GM21723 (cell line): ENCODE measurements at regions not wholly inside any gene's neighbourhood (a gene's known extent, or its start where the extent isn't known, plus 50 kb on each side); places are given as distances from the start of the nearest gene placed in this dataset.
A peak's percentile ranks its signal among the peaks of the same experiment; 100 is the strongest.

Source experiments
- ATAC-seq: cut with Tn5 transposase; IDR thresholded peaks from one replicate; pipeline ENCODE4 v1.9.1; 2021; ENCODE audit warnings: mild to moderate bottlenecking, moderate library complexity; ENCODE audit not compliant: unreplicated experiment

DNA sequence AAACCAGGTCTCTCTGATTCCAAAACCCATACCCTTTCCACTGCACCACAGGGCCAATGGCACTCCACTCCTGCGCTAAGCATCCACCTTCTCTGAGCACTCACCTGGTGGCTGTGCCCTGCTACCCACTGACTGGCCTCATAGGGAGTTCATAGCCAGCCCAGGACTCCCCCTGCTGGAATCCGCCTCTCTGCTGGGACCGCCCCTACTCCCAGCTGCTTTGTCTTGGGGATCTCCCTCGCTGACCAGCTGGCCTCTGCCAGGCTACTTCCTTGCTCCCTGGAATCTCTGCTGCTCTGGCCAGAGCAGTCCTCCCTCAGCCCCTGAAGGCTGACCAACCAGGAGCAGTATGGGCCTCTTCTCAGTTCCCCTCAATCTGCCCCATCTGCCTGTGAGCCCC is 129.7 kb downstream of the FAXC start:
- ATAC-seq: peak; percentile 96

DNA sequence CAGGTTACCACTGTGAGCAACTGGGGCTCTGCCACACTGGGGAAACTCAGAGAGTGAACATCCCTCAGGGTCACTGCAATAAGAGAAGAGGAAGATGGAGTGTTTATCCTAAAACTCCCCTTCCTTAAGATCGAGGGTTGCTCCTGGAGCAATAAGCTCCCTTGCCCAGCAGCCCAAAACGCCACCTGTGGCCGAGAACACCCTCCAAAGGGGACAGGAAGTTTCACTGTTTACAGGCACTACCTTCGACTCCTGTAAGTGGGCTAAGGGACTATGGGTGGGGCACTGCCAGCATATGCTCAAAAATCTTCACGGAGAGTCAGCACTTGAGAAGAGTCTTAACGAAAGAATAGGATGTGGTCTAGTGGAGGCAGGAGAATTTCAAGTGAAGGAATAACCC is 132.5 kb downstream of the FAXC start:
- ATAC-seq: no peak

DNA sequence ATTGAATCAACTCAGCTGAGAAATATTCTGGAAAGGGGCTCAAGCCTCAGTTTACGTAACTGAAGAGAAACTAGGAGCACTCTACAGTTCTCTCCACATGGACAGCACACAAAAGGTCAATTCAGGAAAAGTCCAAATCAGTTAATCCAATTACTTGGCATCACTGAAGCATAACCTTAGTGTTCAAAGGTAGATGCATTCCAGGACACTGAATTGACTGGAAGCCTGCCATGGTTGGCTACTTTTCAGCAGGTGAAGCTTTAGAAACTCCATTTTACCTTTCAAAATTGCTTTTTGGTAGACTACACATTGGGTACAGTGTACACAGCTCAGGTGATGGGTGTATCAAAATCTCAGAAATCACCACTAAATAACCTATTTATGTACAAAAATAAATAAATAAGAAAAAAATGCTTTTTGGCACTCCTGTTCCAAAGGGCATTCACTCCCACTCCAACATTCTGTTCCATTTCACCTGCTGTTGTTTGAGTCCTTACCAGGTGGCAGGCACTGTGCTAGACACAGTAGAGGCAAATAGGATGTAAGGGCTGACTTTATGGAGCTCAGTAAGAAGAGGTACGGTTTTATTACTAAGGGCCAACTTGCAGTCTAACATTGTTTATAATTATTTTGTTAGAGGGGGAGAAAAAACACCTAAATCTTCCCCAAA is 153.4 kb downstream of the FAXC start:
- ATAC-seq: no peak

DNA sequence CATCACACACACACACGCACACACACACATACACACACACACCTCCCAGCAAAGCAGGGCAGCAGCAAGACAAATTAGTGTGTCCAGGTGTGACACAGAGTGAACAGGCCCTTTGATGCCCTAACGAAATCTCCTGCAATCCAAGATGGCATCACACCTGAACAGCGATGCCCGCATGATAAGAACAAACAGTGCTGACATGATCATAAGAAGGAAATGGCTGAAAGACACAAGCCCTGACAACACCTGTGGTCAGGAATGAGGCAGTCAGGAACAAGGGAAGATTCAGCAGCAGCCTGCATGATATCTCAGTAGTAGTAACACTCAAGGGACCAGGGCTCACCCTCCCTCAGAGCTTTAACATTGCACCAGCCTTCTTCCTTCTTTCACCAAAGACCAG is 156.9 kb downstream of the FAXC start:
- no peak for ATAC-seq

DNA sequence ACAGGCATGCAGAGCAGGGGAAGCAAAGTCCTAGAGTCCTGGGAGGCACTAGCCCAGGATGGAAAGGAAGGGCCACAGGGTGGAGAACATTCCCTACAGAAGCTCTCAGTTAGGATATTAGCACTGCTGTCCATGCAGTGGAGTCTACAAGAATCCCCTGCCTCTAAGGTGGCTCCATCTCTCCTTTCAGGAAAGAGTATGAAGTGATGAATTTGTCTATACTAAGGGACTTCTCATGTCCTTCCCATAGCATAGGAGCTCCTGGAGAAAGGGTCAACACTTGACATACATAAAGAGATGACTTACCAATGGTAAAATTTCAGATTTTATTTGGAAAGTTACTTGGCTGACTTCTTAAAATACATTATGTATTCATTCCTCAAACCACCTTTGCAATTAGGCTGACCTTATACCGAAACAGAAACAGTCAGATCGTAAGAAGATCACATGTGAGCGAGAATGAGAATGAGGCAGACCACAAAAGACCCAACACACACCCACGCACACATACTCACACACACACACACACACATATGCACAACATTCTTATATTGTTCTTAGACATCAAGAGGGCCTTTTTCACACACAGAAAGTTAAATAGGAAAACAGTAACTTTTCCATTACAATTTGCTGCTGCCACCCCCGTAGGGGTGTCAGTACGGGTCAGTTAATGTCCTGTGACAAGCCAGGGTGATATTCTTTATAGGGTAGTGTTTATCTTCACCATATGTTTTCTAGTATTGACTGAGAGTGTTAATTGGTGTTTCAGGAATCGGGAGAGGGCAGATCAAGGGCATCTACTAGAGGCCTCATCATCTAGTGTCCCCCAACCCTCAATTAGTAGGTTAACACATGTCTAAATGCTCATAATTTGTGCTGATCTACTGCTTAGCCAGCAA is 159.4 kb downstream of the FAXC start:
- ATAC-seq: peak; percentile 98

DNA sequence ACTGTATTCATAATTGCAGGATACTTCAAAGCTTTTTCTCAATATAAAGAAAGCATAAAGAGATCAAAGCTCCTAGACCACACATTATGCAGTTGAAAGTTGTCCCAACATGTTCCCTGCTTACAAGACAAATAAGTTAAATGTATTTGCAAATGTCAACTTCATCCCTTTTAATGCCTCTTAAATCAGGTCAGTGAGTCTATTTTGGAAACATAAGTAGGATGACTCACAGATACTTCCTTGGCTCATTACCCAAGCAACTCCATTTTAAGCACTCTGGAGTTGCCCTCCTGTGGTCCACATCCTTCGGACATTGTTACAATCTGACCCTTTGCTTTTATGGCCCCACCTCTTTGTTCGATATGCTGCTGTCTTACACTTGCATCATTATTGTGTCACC is 162.0 kb downstream of the FAXC start:
- no peak for ATAC-seq

DNA sequence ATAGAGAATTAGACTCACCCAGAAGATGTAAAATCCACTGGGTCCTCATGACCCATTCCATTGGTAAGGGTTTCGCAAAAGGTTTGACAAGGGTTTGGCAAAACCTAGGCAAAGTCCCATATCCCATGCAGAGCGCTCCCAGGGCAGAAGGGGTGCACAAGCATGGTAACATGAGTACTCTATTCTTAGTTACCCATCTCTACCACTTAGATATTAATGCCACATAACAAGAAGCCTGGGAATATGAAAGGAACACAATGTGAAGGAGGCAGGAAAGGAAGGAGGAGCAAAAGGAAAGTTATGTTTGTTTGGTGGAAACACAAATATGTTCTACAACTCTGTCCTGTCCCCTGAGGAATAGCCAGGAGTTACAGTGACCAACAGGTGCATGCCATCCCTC is 163.1 kb downstream of the FAXC start:
- ATAC-seq: no peak

DNA sequence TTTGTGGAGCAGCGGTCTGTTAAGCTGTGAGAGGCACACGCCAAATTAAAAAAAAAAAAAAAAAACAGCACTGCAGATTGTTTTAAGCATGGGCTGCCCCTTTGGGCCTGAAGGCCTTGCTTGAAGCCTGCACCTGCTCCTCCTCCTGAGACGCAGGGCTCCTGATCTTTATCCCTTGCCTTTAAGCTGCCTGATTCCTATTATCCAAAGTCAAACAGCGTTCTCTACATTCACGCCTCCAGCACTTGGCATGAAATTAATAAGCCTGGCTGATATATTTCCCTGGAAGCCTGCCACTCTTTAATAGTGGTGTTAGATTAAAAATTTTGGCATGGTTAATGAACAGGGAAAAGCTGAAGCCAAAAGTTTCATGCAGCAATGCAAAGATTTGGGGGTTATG is 163.9 kb downstream of the FAXC start:
- no peak for ATAC-seq

DNA sequence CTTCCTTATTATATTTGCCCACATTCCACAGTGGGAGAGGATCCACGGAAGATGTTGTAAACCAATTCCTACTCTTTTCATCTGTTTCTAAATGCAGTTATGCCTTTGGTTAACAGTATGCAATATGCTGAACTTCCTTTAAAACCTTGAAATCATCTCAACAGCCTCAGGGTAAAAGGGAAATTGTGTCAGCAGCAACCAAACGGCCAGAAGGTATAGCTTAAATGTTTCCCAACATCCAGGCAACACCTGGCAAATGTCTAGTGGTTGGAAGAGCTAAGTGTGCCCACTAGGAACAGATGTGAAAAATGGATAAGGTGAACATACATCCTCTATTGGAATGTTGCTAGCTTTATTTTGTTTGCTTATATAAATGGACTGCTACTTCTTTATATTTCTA is 164.8 kb downstream of the FAXC start:
- no peak for ATAC-seq

DNA sequence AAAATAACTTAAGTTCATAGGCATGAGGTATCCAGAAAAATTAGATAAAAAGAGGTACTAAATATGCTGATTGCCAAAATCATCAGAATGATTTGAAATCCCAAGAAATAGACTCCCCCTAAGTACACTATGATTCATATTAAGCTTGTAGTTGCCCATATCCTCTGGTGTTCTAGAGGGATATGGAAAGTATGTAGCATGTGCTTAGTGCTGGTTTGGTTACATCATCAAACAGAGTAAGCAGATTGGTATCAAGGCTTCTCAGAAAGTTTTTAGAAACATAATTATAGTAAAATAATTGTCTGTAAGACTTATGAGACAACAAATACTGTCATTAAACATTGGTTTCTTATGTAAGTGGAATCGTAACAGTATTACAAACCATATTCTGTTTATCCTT is 166.4 kb downstream of the FAXC start:
- ATAC-seq: no peak

DNA sequence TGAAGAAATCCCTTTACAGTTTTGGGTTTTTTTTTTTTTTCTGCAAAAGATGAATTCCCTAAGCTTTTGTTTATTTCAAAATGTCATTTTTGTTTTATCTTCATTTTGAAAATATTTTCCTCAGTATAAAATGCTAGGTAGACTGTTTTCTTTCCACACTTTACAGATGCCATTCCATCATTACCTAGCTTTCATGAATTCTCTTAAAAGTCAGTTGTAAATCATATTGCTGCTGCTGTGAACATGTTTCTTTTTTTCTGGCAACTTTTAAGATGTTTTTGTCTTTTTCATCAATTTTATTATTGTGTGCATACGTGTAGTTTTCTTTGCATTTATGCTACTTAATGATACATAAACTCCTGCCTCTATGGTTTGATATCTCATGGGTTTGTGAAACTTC is 168.3 kb downstream of the FAXC start:
- no peak for ATAC-seq

DNA sequence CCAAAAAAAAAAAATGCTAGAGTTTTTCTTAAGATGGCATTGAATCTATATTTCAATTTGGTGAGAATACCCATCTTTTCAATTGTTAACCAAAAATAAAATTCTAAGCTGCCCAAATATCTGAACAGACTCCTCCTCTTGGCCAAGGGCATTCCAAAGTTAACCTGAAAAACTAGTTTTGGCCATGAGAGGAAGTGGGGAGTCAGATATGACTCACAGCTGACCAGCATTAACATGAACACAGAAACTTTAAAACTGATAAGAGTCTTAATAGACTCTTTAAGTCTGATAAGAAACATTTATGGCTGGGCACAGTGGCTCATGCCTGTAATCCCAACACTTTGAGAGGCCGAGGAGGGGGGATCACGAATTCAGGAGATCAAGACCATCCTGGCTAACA is 171.3 kb downstream of the FAXC start:
- no peak for ATAC-seq

DNA sequence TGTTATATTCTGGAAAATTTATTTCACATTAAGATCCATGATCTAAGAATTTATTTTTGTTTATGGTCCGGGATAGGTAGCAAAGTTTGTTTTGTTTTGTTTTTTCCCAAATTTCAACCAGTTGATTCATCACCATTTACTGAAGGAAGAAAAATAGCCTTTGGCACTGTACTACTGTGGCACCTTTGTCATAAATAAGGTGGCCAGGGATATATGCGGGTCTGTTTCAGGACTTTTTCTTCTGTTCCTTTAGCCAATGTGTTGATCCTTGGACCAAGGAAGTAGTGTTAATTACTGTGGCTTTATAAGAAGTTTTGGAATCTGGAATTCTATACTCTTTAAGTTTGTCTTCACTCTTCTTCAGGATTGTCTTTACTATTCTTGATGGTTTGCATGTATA is 171.7 kb downstream of the FAXC start:
- no peak for ATAC-seq

DNA sequence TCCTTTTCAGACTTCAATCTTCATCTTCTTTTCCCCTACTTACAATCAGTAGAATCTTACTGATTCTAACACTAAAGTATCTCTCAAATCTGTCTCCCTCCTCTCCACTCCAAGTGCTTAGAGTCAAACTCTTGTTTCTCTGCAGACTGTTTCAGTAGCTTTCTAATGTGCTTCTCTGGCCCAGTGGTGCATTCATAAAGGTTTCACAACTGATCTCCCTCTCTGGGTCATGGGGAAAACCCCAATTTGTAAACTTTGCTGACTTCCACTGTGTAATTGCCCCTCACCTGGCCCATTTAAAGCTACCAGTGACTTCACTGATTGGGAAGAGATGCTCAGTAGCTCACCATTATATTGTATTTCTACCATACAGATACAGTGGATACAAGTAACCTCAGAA is 183.6 kb downstream of the FAXC start:
- ATAC-seq: peak; percentile 87

DNA sequence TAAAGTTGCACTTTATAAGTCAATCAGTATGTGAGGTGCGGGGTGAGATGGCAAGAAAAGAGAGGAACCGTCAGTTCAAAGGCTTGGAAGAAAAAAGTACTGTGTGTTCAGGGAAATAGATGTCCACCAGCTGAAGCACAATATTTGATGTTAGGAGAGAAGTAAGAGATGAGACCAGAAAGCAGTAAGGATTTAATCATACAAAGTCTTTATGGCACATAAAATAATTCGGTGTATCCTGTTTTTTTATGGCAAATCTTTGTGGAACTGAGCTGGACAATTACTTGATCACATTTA is 197.2 kb downstream of the FAXC start:
- ATAC-seq: no peak

DNA sequence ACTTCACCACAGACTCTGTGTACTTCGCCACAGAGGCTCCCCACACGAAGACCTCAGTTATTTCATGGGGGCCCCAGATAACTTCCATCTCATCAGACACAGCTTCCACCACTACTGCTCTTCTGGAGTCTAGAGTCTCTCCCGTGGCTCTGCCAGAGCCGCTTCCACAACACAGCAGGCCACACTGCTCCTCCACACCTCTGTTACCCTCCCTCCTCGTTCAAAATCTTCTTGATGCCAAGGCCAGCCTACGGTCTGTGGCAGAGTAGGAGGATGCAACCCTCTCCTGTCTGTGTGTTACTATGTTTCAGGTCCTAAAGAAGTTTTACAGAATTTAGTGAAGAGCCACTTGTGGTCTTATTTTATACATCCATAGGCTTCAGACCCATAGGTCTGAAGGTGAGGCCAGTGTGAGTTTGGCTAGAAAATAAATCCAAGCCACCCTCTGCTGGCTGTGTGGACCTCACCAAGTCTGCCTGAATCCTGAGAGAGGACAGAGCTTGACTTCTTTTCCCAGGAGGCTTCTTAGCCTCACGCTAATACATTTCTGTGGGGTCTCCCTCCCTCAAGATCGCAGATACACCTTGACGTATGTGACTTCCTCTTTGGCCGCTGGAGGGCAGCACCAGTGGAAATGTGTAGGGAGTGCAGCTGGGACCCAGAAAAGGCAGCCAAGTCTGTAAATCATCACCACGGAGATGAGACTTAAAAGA is 197.7 kb downstream of the FAXC start:
- peak; percentile 95 for ATAC-seq

DNA sequence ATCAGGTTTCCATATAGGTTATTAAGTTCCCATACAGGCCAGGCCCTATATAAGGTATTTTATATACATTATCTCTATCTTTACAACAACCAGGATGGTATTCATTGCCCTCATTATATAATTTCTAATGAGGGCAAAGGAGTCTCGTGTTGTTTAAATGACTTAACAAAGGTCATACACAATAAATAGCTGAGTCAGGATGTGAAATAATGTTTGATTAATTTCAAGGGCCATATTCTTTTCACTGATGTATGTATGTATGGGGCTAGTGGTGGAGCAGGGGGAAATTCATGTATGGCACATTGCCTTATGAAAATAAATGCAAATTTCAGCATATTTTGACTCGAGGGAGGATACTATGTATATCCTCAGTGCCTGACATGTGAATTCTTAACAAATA is 200.7 kb downstream of the FAXC start:
- ATAC-seq: no peak

DNA sequence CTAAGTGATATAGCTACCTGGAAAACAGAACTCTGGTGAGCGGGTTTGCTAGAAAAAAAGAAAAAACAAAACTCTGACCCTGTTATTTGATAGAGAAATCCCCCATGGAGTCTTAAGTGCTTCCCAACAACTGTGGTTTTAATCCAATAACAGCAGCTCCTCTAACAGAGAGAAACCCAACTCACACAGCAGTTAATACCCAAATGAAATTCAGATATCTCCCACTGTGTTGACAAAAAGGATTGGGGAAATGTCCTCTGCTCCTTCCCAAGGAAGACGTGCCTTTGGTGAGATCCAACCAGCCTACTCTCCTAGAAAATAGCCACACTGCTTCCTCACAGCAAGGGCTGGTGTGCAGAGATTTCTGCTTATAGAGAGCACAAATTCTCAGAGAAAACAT is 200.4 kb upstream of the FBXL4 start:
- ATAC-seq: no peak

DNA sequence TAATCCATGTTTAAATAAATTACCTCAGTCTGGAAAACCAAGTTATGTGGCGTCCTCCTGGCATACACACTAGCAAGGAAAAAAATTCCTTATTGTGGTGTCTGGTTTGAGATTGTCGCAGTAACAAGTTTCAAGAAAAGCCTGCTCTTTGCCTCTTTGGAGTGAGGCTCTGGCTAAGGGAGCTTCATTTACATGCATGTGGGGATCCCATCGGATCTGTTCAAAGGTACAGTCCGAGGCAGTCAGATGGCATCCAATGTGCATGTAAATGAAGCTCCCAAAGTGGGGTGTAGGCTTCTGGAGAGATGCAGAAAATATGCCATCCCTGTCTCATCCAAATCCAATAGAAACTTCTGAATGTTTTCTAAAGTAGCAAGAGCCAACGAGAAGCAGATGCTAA is 199.5 kb upstream of the FBXL4 start:
- ATAC-seq: no peak

DNA sequence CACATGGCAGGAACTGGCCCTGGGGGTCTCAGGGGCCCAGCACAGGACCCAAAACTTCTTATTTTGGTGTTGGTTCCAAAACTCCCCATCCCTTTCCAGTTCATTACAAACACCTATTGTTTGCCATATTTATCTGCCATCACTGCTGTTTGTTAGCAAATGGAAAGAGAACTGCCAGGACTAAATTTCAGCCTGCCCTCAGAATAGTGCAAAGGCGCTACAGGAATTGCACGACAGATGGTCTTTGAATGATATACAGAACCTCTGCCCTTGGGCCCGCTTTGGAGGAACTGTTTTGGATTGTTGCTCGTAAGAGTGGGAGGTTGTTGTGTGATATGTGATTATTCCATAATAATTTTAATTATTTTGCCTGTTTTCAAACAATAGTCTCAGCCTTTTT is 199.0 kb upstream of the FBXL4 start:
- no peak for ATAC-seq

DNA sequence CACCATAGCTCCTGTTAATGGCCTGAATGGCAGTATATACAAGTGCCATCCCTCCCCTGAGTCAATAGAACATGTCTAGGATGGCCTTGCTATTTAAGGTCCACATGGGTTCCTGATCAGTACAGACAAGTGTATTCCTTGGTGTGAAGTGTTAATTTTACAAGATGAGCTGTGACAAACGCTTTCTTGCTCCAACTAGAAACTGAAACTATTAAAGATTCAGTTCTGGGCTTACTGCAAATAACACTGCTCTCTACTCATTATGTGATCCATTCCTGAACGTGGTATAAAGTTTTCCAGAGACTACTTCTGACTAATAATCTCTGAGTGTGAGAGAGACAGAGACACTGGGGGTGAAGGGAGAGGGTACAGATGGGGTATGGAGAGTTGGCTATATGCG is 198.0 kb upstream of the FBXL4 start:
- ATAC-seq: no peak
